ENCODE measurements at regions not wholly inside any gene's neighbourhood (a gene's known extent, or its start where the extent isn't known, plus 50 kb on each side); places are given as distances from the start of the nearest gene placed in this dataset.
"Not testable (repeated sequence)": the region's sequence is repeated elsewhere in the genome, so short reads cannot be mapped to it uniquely, and the experiment has no call there.

- not testable (repeated sequence) for TF ChIP-seq CTCF, POLR2A, EP300 (IDR thresholded peaks at IDR 0.05)
Measured at GRCh38 chr17:12239021-12239420, 218.3 kb downstream of the MAP2K4 start.

Data from tibial nerve (tissue), 4 donors.